Tibial nerve (tissue), 4 donors: ENCODE measurements at regions not wholly inside any gene's neighbourhood (a gene's known extent, or its start where the extent isn't known, plus 50 kb on each side); places are given as distances from the start of the nearest gene placed in this dataset.

Experiments used
- DNase-seq, 2 donors: peaks; one replicate each; pipeline ENCODE4 v3.0.0-alpha.2; 2019; ENCODE audit warnings: low spot score in 2 of 2
- H3K27ac ChIP-seq, 4 donors: fragments of 200-600 bp; sonication (generic) in 3 of 4; one replicate each; pipeline ENCODE4 v1.5.1; 2017 to 2019; ENCODE audit warnings: mild to moderate bottlenecking in 1 of 4
- H3K27me3 ChIP-seq, 2 donors: fragments of 200-600 bp; sonication (generic) in 1 of 2; one replicate each; pipeline versions ENCODE4 v1.5.1 to v1.6.0; 2017 to 2019
- H3K36me3 ChIP-seq, 3 donors: fragments of 200-600 bp; sonication (generic); one replicate each; pipeline ENCODE4 v1.5.1; 2018 to 2019
- H3K4me1 ChIP-seq, 4 donors: fragments of 200-600 bp; sonication (generic) in 3 of 4; one replicate each; pipeline ENCODE4 v1.5.1; 2017 to 2019
- H3K4me3 ChIP-seq, 4 donors: fragments of 200-600 bp; sonication (generic) in 3 of 4; one replicate each; pipeline ENCODE4 v1.5.1; 2017 to 2019; ENCODE audit warnings: mild to moderate bottlenecking in 1 of 4, moderate library complexity in 1 of 4
- H3K9me3 ChIP-seq, 4 donors: fragments of 200-600 bp; sonication (generic) in 3 of 4; one replicate each; pipeline ENCODE4 v1.5.1; 2017 to 2019
- CTCF ChIP-seq, 5 experiments: fragments of 200-600 bp in 3 of 5; fragments of 450-650 bp in 2 of 5; sonication (generic) in 3 of 5; IDR thresholded peaks; one replicate each; pipeline ENCODE4 v1.5.1; 2016 to 2019; ENCODE audit warnings: antibody characterized with exemption in 5 of 5, mild to moderate bottlenecking in 3 of 5, moderate library complexity in 2 of 5
- EP300 ChIP-seq, 2 donors: sonication (generic); formaldehyde crosslinking; IDR thresholded peaks; one replicate each; pipeline ENCODE4 v1.6.1; 2017; ENCODE audit warnings: antibody characterized with exemption in 2 of 2, mild to moderate bottlenecking in 1 of 2
- POLR2A ChIP-seq, 2 donors: fragments of 450-650 bp; IDR thresholded peaks; one replicate each; pipeline ENCODE4 v1.6.1; 2017; ENCODE audit warnings: antibody characterized with exemption in 2 of 2, mild to moderate bottlenecking in 2 of 2, moderate library complexity in 2 of 2
- WGBS, 2 donors: methylation state at CpG; one replicate each; pipeline ENCODE4 v1.1.5; 2018; 5-methylcytosine and 5-hydroxymethylcytosine counted together

- no peak for DNase-seq
- TF ChIP-seq EP300 (IDR thresholded peaks at IDR 0.05): no peak
- no peak for TF ChIP-seq POLR2A (IDR thresholded peaks at IDR 0.05)
- TF ChIP-seq CTCF (IDR thresholded peaks at IDR 0.05): no peak
- Histone ChIP-seq H3K27ac (peak overlapping the region in 1 of 4 donors; percentile 26), H3K27me3 (no peaks in the 10 kb centered on the region), H3K4me1 (peaks cover 0 to 64% (median 19%) of the 10 kb centered on the region in 4 donors), H3K36me3 (no peaks in the 10 kb centered on the region), H3K4me3 (no peak overlapping the region), H3K9me3 (no peaks in the 10 kb centered on the region)
- WGBS, 2 donors: 27 to 32% methylated on average over 5 of the region's 5 CpGs
These were observed 299.6 kb upstream of the C2CD4B start for GRCh38 chr15:62464705-62465104.

DNA sequence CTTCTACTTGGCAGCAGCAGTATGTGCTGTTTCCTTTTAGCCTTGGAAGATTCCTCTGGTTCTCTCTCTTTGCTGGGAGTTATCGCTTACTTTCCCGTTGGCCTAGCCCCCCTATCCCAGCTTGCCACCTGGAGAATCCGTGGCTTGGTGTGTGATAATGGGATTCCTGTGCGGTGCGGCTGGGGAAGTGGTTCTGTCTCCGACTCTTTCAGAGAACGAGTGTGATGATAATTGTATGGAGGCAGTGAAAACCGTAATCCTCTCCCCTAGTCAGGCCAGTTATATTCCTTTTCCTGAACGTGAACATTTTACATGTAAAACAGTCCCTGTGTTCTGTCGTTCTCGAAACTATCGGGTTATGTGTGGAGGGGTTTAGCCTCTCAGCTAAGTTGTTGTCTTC lies 300.1 kb upstream of the C2CD4B start:
- WGBS, 2 donors: 45 to 52% methylated on average over 12 of the region's 12 CpGs
- no peaks in the 10 kb centered on the region for H3K9me3 ChIP-seq
- peaks cover 0 to 69% (median 19%) of the 10 kb centered on the region in 4 donors for H3K4me1 ChIP-seq
- H3K27me3 ChIP-seq: no peaks in the 10 kb centered on the region
- DNase-seq: no peak
- H3K4me3 ChIP-seq: no peak overlapping the region
- H3K36me3 ChIP-seq: no peaks in the 10 kb centered on the region
- TF ChIP-seq POLR2A (IDR thresholded peaks at IDR 0.05) (no peak), EP300 (IDR thresholded peaks at IDR 0.05) (no peak), CTCF (IDR thresholded peaks at IDR 0.05) (no peak)
- peak overlapping the region in 2 of 4 donors; percentile 26 to 85 for H3K27ac ChIP-seq

GRCh38 chr15:62469478-62469873 lies 304.4 kb upstream of the C2CD4B start:
- H3K9me3 ChIP-seq: no peaks in the 10 kb centered on the region
- no peak for DNase-seq
- no peaks in the 10 kb centered on the region for H3K27me3 ChIP-seq
- H3K4me3 ChIP-seq: no peak overlapping the region
- peaks cover 0 to 97% (median 52%) of the 10 kb centered on the region in 4 donors for H3K4me1 ChIP-seq
- TF ChIP-seq POLR2A (IDR thresholded peaks at IDR 0.05) (no peak), EP300 (IDR thresholded peaks at IDR 0.05) (peak in 1 of 2 donors; percentile 79)
- no peaks in the 10 kb centered on the region for H3K36me3 ChIP-seq
- peak overlapping the region; percentile 64 to 95 (median 75) for H3K27ac ChIP-seq

DNA sequence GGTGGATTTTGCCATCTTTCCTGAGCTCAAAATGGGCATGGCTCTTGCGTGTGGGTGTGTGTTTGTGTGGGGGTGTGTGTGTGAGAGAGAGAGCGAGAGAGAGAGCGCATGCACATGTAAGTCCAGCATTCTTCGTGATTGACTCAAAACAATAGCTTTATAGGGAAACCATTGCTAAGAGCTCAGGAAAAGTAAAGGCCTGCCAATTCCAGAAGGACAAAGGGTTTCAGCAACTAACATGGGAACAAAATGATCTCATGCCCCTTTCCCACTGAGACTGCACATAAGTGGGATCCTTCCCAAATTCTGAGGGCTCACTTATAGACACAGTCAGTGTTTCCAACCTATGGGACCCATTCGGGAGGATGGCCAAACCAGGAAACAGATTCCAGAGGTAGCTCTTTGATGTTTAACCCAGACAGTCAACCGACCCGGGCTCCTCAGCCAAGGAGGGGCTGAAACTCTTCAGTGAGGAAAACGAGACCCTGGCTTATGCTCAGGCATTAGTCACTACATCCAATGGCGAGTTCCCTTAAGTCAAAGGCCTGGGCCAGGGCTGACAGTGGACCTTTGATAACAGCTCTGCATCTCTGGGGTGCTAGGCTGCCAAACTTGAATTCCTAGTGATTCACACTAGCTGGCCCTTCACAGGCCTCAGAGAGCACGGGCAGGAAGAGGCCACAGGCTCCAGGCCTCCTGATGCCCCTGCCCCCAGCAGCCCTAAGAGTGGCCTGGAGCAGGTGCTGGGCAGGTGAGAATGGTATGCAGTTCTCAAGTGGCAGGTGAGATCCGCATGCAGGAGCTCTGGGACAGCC lies 305.0 kb upstream of the C2CD4B start:
- Histone ChIP-seq H3K9me3 (no peaks in the 10 kb centered on the region), H3K36me3 (no peaks in the 10 kb centered on the region), H3K4me1 (peaks cover 0 to 99% (median 54%) of the 10 kb centered on the region in 4 donors), H3K27me3 (no peaks in the 10 kb centered on the region), H3K4me3 (no peak overlapping the region), H3K27ac (peak overlapping the region; percentile 64 to 95 (median 75))
- 29 to 40% methylated on average over 11 of the region's 11 CpGs for WGBS, 2 donors
- DNase-seq: peak; percentile 18 to 21
- TF ChIP-seq EP300 (IDR thresholded peaks at IDR 0.05) (peak in 1 of 2 donors; percentile 72), CTCF (IDR thresholded peaks at IDR 0.05) (no peak)

DNA sequence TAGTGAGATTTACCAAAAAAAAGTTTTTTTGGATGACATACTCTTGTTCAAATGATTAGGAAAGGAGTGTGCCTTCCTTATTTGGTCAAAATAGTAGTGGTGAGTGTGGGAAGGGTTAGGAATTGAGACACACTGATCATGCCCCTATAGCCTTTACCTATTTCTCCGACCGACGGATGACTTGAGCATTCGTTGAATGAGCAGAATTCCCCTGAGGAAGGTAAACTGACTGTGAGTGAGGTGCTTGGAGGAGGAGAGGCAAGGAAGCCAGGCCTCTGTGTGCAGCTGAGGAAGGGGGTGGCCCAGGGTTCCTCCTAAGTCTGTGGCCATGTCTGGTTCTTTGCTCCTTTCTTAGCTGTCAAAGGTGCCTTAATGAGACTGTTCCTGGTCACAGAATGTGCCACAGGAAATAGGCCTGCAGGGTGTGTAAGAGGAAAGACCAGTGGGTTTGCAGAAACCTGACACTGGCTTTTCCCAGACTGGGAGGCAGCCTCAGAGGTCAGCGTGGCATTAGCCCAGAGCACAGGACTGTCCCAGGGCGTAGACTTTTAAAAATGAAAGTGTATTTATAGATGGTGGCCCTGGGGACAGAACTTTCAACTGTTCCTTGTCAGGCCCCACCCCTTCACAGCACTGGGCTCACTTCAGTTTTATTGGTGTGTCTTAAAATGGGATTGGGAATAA lies 307.7 kb upstream of the C2CD4B start:
- 60 to 62% methylated on average over 6 of the region's 6 CpGs for WGBS, 2 donors
- no peaks in the 10 kb centered on the region for H3K9me3 ChIP-seq
- no peak for DNase-seq
- no peak overlapping the region for H3K4me3 ChIP-seq
- peak overlapping the region; percentile 25 to 95 (median 72) for H3K27ac ChIP-seq
- TF ChIP-seq POLR2A (IDR thresholded peaks at IDR 0.05) (no peak), EP300 (IDR thresholded peaks at IDR 0.05) (no peak), CTCF (IDR thresholded peaks at IDR 0.05) (peak in 1 of 5 experiments; percentile 15)
- no peaks in the 10 kb centered on the region for H3K36me3 ChIP-seq
- no peaks in the 10 kb centered on the region for H3K27me3 ChIP-seq
- H3K4me1 ChIP-seq: peaks cover 0 to 95% (median 55%) of the 10 kb centered on the region in 4 donors
